HEK293T (cell line): ENCODE measurements at regions not wholly inside any gene's neighbourhood (a gene's known extent, or its start where the extent isn't known, plus 50 kb on each side); places are given as distances from the start of the nearest gene placed in this dataset.

Experiments used
- CTCF ChIA-PET: fragments of 350-600 bp; formaldehyde crosslinking; extraction: SDS; loops from one replicate; lab custom pipeline; 2021; ENCODE audit warnings: antibody characterized with exemption, inconsistent platforms; lab: Yijun Ruan, JAX
- POLR2A ChIA-PET: fragments of 350-600 bp; formaldehyde crosslinking; extraction: SDS; loops from one replicate; lab custom pipeline; 2020; ENCODE audit warnings: antibody characterized with exemption, inconsistent platforms; lab: Yijun Ruan, JAX
- DNase-seq: peaks from one replicate; pipeline ENCODE4 v3.0.0; 2012; ENCODE audit warnings: mixed read lengths; ENCODE audit errors: extremely low spot score
- ARNT ChIP-seq: fragments of 450-650 bp; IDR thresholded peaks from 2 replicates; pipeline ENCODE4 v1.6.1; 2017; ENCODE audit warnings: mild to moderate bottlenecking
- BHLHE40 ChIP-seq: fragments of 450-650 bp; IDR thresholded peaks from 2 replicates; pipeline ENCODE4 v1.6.1; 2016; ENCODE audit warnings: mild to moderate bottlenecking, moderate library complexity, borderline replicate concordance
- CTBP1 ChIP-seq: fragments of 450-650 bp; IDR thresholded peaks from 2 replicates; pipeline ENCODE4 v1.6.1; 2016; ENCODE audit warnings: borderline replicate concordance
- ELF4 ChIP-seq: fragments of 450-650 bp; IDR thresholded peaks from 2 replicates; pipeline ENCODE4 v1.6.1; 2017; ENCODE audit warnings: antibody characterized with exemption
- FOXA1 ChIP-seq: fragments of 450-650 bp; IDR thresholded peaks from 2 replicates; pipeline ENCODE4 v1.6.1; 2016; ENCODE audit warnings: mild to moderate bottlenecking
- FOXK2 ChIP-seq: fragments of 450-650 bp; IDR thresholded peaks from 2 replicates; pipeline ENCODE4 v1.6.1; 2016; ENCODE audit warnings: mild to moderate bottlenecking
- FOXM1 ChIP-seq: fragments of 450-650 bp; IDR thresholded peaks from 2 replicates; pipeline ENCODE4 v1.6.1; 2017; ENCODE audit warnings: mild to moderate bottlenecking, borderline replicate concordance
- HDGF ChIP-seq: fragments of 450-650 bp; IDR thresholded peaks from 2 replicates; pipeline ENCODE4 v1.6.1; 2017; ENCODE audit warnings: antibody characterized with exemption, borderline replicate concordance
- L3MBTL2 ChIP-seq: fragments of 450-650 bp; conservative IDR thresholded peaks from 2 replicates; pipeline ENCODE4 v1.6.1; 2016; ENCODE audit warnings: mild to moderate bottlenecking
- LEF1 ChIP-seq: fragments of 450-650 bp; IDR thresholded peaks from 2 replicates; pipeline ENCODE4 v1.6.1; 2017; ENCODE audit warnings: mild to moderate bottlenecking, borderline replicate concordance
- NFRKB ChIP-seq: fragments of 450-650 bp; IDR thresholded peaks from 2 replicates; pipeline ENCODE4 v1.6.1; 2016; ENCODE audit warnings: mild to moderate bottlenecking, moderate library complexity
- SP1 ChIP-seq: fragments of 450-650 bp; IDR thresholded peaks from 2 replicates; pipeline ENCODE4 v1.6.1; 2017
- SUZ12 ChIP-seq: fragments of 450-650 bp; IDR thresholded peaks from 2 replicates; pipeline ENCODE4 v1.6.1; 2016; ENCODE audit warnings: mild to moderate bottlenecking
- TARDBP ChIP-seq: fragments of 450-650 bp; IDR thresholded peaks from 2 replicates; pipeline ENCODE4 v1.6.1; 2016
- ZNF384 ChIP-seq: fragments of 450-650 bp; IDR thresholded peaks from 2 replicates; pipeline ENCODE4 v1.6.1; 2016
- TF ChIP-seq, protein P1 (sequence below): fragments of 450-650 bp; IDR thresholded peaks from 2 replicates; pipeline ENCODE4 v1.6.1; 2016

DNA sequence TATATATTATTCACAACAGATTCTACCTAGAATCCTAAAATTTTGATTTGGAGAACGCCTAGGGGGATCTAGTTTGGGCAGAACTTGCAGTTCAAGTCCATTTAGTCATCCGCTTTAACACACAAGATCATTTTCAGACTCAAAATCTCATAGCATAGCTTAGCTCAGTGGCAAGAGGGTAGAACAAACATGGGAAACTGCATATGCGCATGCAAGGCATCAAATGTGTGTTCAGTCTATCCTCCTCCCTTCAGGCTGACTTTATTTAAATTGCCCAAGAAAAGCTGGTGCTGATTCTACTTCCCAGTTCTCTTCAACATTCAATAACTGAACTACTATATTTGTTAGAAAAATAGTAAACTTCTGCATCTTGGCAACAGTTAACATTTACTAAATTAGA lies 79.6 kb upstream of the NRXN1 start:
- ChIA-PET POLR2A (no interaction called here), CTCF (no interaction called here)
- TF ChIP-seq ZNF384 = no peak
- TF ChIP-seq FOXM1 = no peak
- TF ChIP-seq FOXK2 = no peak
- TF ChIP-seq TARDBP = no peak
- no peak for TF ChIP-seq HDGF
- no peak for TF ChIP-seq LEF1
- TF ChIP-seq CTBP1 = no peak
- TF ChIP-seq SUZ12 = no peak
- DNase-seq = no peak

DNA sequence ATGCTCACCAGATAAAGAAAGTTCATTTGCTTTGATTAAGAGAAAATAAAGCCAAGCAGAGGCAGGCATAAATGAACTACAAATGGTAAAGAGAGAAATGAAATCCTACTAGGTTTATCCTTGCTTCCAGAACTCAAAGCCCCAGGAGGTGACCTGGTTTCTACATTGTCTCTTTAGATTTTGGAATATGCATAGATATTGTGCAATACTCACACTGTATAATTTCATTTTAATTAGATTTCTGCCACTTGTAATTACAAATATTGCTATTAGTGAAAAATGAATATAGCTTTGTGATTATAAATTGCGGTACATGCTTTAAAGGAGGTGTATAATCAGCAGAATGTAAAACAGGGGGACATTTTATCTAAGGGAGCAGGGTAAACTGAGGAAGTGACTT lies 76.9 kb upstream of the NRXN1 start:
- no peak for DNase-seq
- TF ChIP-seq NFRKB (no peak), ELF4 (no peak), SP1 (no peak), ARNT (no peak)
- ChIA-PET CTCF (no interaction called here), POLR2A (no interaction called here)

DNA sequence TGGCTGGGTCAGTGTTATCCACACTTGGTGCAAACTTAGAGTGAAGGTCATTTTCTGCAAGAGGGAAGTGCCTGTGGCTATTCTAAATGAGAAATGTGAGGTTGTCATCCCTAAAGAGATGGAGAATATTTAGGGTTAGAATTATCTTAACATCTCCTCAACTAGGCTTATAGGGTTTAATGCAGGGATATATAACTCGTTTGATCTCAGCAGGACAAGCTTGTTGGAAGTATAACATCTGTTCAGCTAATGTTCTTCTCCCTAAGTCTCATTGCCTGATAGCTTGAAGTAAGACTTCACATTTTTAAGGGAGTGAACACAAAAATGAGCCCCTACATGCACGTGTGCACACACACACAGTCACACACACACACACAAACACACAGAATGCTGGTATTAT lies 75.9 kb upstream of the NRXN1 start:
- ChIA-PET POLR2A (no interaction called here), CTCF (no interaction called here)
- TF ChIP-seq, protein P1, sequence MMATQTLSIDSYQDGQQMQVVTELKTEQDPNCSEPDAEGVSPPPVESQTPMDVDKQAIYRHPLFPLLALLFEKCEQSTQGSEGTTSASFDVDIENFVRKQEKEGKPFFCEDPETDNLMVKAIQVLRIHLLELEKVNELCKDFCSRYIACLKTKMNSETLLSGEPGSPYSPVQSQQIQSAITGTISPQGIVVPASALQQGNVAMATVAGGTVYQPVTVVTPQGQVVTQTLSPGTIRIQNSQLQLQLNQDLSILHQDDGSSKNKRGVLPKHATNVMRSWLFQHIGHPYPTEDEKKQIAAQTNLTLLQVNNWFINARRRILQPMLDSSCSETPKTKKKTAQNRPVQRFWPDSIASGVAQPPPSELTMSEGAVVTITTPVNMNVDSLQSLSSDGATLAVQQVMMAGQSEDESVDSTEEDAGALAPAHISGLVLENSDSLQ = no peak
- TF ChIP-seq FOXK2 (no peak), HDGF (no peak), BHLHE40 (no peak), NFRKB (no peak), L3MBTL2 (no peak), FOXA1 (no peak), CTBP1 (no peak), TARDBP (no peak), ELF4 (no peak), SUZ12 (no peak), ARNT (no peak), FOXM1 (no peak), LEF1 (no peak), ZNF384 (no peak), SP1 (no peak)
- DNase-seq = no peak

DNA sequence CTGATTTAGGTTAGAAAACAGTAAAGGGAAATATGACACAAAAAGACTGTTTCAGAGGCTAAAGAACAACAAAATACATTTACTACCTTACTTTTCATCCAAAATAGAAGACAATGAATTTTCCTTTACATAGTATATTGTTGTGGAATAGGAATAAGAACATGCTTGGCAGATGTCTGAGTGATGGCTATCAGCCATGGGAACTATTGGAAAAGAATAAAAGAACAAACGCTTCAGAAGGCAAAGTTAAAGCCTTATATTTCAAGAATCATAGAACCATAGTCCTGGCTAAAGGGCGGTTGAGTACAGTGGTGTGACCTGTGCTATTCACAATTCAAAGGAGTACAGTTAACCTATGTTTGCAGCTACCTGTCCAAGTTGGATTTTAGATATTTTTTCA lies 73.9 kb upstream of the NRXN1 start:
- CTCF ChIA-PET = no interaction called here
- TF ChIP-seq SUZ12 (no peak), TARDBP (no peak), CTBP1 (no peak), SP1 (no peak), FOXK2 (no peak), ZNF384 (no peak), ARNT (no peak), ELF4 (no peak), L3MBTL2 (no peak), HDGF (no peak), LEF1 (no peak), NFRKB (no peak), FOXM1 (no peak), FOXA1 (no peak), BHLHE40 (no peak)
- TF ChIP-seq, protein P1 = no peak
- POLR2A ChIA-PET = no interaction called here
- no peak for DNase-seq

DNA sequence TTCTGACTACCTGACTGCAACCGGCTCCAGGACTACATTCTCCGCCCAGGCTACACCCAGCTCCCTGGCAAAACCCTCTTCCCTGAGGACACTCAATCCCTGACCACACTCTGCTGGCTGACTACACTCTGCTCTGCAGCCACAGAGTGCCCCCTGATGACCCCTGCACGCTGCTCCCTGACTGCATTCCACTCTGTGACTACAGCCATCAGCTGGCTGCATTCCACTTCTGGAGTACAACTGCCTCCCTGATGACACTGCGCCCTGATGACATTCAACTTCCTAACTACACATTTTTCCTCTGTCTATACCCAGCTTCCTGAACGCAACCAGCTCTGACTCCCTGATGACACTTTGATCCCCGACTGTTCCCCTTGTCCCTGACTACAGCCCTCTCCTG lies 71.3 kb upstream of the NRXN1 start:
- TF ChIP-seq FOXK2 (no peak), ELF4 (no peak), LEF1 (no peak), CTBP1 (no peak), ARNT (no peak), SP1 (no peak), ZNF384 (no peak), BHLHE40 (no peak), FOXM1 (no peak), SUZ12 (no peak), NFRKB (no peak), FOXA1 (no peak), TARDBP (no peak), HDGF (no peak)
- TF ChIP-seq, protein P1 = no peak
- ChIA-PET CTCF (no interaction called here), POLR2A (no interaction called here)
- no peak for DNase-seq

DNA sequence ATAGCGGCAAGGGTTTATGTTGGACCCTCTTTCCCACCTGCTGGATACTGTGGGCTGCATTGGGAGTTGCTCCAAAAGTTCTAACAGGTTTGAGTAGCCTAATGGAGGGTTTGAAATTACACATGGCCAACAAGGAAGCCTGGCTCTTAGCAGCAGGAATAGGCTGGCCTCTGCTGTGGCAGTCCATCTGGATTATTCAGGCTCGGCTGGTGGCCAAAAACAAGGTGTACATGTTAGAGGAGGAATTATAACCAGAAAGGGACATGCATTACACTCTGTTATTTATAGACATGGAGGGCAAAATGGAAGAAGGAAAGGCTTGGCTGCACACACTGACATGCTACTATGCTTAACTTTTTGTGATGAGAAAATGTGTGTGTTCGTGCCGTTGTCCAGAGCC lies 61.1 kb upstream of the NRXN1 start:
- ChIA-PET CTCF (no interaction called here), POLR2A (no interaction called here)
- TF ChIP-seq, protein P1 = no peak
- TF ChIP-seq SUZ12 (no peak), ELF4 (no peak), L3MBTL2 (no peak), SP1 (no peak), FOXM1 (no peak), ARNT (no peak), FOXA1 (no peak), ZNF384 (no peak), BHLHE40 (no peak)
- no peak for DNase-seq
